Mesenchymal stem cell (in vitro differentiated cells and primary cell): ENCODE measurements at regions not wholly inside any gene's neighbourhood (a gene's known extent, or its start where the extent isn't known, plus 50 kb on each side); places are given as distances from the start of the nearest gene placed in this dataset.

ENCODE experiments used
- DNase-seq: peaks from one replicate; pipeline ENCODE4 v3.0.0-alpha.2; 2013
- H2AFZ ChIP-seq: one replicate; pipeline ENCODE4 v1.6.1; 2013; ENCODE audit warnings: low read depth, mild to moderate bottlenecking, control low read depth, inconsistent platforms, low read length, moderate library complexity
- H2AK5ac ChIP-seq: 2 replicates; pipeline ENCODE4 v1.6.1; 2013; ENCODE audit warnings: low read length, moderate library complexity, mild to moderate bottlenecking, inconsistent platforms; ENCODE audit not compliant: severe bottlenecking
- H2BK120ac ChIP-seq: one replicate; pipeline ENCODE4 v1.6.1; 2013; ENCODE audit warnings: low read depth, mild to moderate bottlenecking, inconsistent platforms, low read length, moderate library complexity
- H2BK12ac ChIP-seq, 2 experiments: one replicate each; pipeline ENCODE4 v1.6.1; 2013; ENCODE audit warnings: inconsistent platforms in 2 of 2, low read length in 2 of 2, mild to moderate bottlenecking in 2 of 2, moderate library complexity in 2 of 2, control low read depth in 1 of 2
- H2BK15ac ChIP-seq: one replicate; pipeline ENCODE4 v1.6.1; 2013; ENCODE audit warnings: mild to moderate bottlenecking, low read depth, inconsistent platforms; ENCODE audit not compliant: poor library complexity, severe bottlenecking
- H2BK5ac ChIP-seq: 2 replicates; pipeline ENCODE4 v1.6.1; 2013; ENCODE audit warnings: low read depth, mild to moderate bottlenecking, low read length, control low read depth, inconsistent platforms; ENCODE audit not compliant: poor library complexity, severe bottlenecking
- H3K14ac ChIP-seq, 2 experiments: one replicate each; pipeline ENCODE4 v1.6.1; 2013; ENCODE audit warnings: inconsistent platforms in 2 of 2, low read length in 2 of 2, control low read depth in 1 of 2, mild to moderate bottlenecking in 1 of 2, moderate library complexity in 1 of 2
- H3K18ac ChIP-seq, 2 experiments: one replicate each; pipeline ENCODE4 v1.6.1; 2013; ENCODE audit warnings: inconsistent platforms in 2 of 2, low read length in 2 of 2, control low read depth in 1 of 2, low read depth in 1 of 2, mild to moderate bottlenecking in 1 of 2
- H3K23ac ChIP-seq, 2 experiments: one replicate each; pipeline ENCODE4 v1.6.1; 2013; ENCODE audit warnings: inconsistent platforms in 2 of 2, low read length in 2 of 2, mild to moderate bottlenecking in 2 of 2, moderate library complexity in 2 of 2, control low read depth in 1 of 2
- H3K27ac ChIP-seq: 2 replicates; pipeline ENCODE4 v1.5.1; 2013; ENCODE audit warnings: mild to moderate bottlenecking, moderate library complexity, low read length, control low read depth, inconsistent platforms; ENCODE audit not compliant: poor library complexity, severe bottlenecking
- H3K27me3 ChIP-seq, 2 experiments: 2 replicates each; pipeline versions ENCODE4 v1.6.1 to v1.7.0; 2013; ENCODE audit warnings: low read length in 2 of 2, mild to moderate bottlenecking in 2 of 2, moderate library complexity in 2 of 2, control low read depth in 1 of 2, inconsistent platforms in 1 of 2; ENCODE audit not compliant: control insufficient read depth in 1 of 2, insufficient read depth in 1 of 2
- H3K36me3 ChIP-seq, 2 experiments: 2 replicates each; pipeline versions ENCODE4 v1.6.1 to v1.7.0; 2013; ENCODE audit warnings: low read length in 2 of 2, control low read depth in 1 of 2, inconsistent platforms in 1 of 2, low read depth in 1 of 2, mild to moderate bottlenecking in 1 of 2; ENCODE audit not compliant: insufficient read depth in 2 of 2, control insufficient read depth in 1 of 2
- H3K4ac ChIP-seq, 2 experiments: one replicate each; pipeline ENCODE4 v1.6.1; 2013; ENCODE audit warnings: inconsistent platforms in 2 of 2, low read length in 2 of 2, mild to moderate bottlenecking in 2 of 2, moderate library complexity in 2 of 2, control low read depth in 1 of 2, low read depth in 1 of 2
- H3K4me1 ChIP-seq: 2 replicates; pipeline ENCODE4 v1.6.1; 2013; ENCODE audit warnings: low read depth, low read length, control low read depth; ENCODE audit not compliant: control insufficient read depth, insufficient read depth
- H3K4me2 ChIP-seq: 2 replicates; pipeline ENCODE4 v1.6.1; 2013; ENCODE audit warnings: low read length, mild to moderate bottlenecking, inconsistent platforms; ENCODE audit not compliant: poor library complexity, severe bottlenecking
- H3K4me3 ChIP-seq, 2 experiments: 2 replicates each; pipeline versions ENCODE4 v1.5.1 to v1.7.0; 2013; ENCODE audit warnings: low read length in 2 of 2, mild to moderate bottlenecking in 2 of 2, control low read depth in 1 of 2, low read depth in 1 of 2; ENCODE audit not compliant: insufficient read depth in 1 of 2
- H3K79me1 ChIP-seq: replicated peaks from 2 replicates; pipeline ENCODE4 v1.6.1; 2013; ENCODE audit warnings: mild to moderate bottlenecking, control low read depth, low read length, inconsistent platforms; ENCODE audit not compliant: poor library complexity, severe bottlenecking
- H3K9ac ChIP-seq: 2 replicates; pipeline ENCODE4 v1.7.0; 2013; ENCODE audit warnings: mild to moderate bottlenecking, low read length, moderate library complexity
- H3K9me3 ChIP-seq: 2 replicates; pipeline ENCODE4 v1.7.0; 2013; ENCODE audit warnings: mild to moderate bottlenecking, low read length; ENCODE audit not compliant: control insufficient read depth
- H4K8ac ChIP-seq: one replicate; pipeline ENCODE4 v1.6.1; 2013; ENCODE audit warnings: inconsistent platforms, mild to moderate bottlenecking, low read length, moderate library complexity
- H4K91ac ChIP-seq: one replicate; pipeline ENCODE4 v1.6.1; 2013; ENCODE audit warnings: mild to moderate bottlenecking, low read length, inconsistent platforms
- WGBS: methylation state at CpG from one replicate; pipeline ENCODE4 v1.1.7; 2013; ENCODE audit warnings: mixed read lengths; 5-methylcytosine and 5-hydroxymethylcytosine counted together

DNA sequence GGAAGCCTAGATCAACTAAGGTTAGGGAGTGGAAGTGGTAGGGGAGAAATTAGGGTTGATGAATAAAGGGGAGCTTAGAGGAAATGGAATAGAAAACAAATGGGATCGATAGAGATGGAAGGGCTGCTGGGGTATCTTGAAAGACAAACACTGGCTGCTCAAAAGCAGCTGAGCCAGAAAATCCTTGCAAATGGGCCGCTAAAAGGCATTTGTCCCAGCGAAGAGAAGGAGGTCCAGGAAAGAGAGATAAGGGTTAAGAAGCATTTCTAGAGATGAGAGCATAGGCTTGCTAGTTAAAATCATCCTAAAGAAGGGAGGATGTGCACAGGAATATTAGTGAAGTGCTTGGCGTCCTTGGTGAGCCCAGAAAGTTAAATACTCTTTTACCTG, 258.0 kb upstream of the CBLB start:
- H3K9me3 ChIP-seq: no peaks in the 10 kb centered on the region
- no peak overlapping the region for H2BK120ac ChIP-seq
- no peaks in the 10 kb centered on the region for H3K79me1 ChIP-seq
- H2AFZ ChIP-seq: no peak overlapping the region
- peak overlapping the region; percentile 70 for H3K9ac ChIP-seq
- H2BK5ac ChIP-seq: no peak overlapping the region
- H3K4me3 ChIP-seq: no peak overlapping the region
- no peak overlapping the region for H3K23ac ChIP-seq
- H3K18ac ChIP-seq: no peak overlapping the region
- H3K27me3 ChIP-seq: no peaks in the 10 kb centered on the region
- H4K8ac ChIP-seq: no peak overlapping the region
- no peak overlapping the region for H3K4me2 ChIP-seq
- DNase-seq: no peak
- H3K27ac ChIP-seq: no peak overlapping the region
- no peaks in the 10 kb centered on the region for H3K4me1 ChIP-seq
- no peak overlapping the region for H4K91ac ChIP-seq
- H3K14ac ChIP-seq: no peak overlapping the region
- H2BK15ac ChIP-seq: no peak overlapping the region
- no peak overlapping the region for H2BK12ac ChIP-seq
- 48% methylated on average over 3 of the region's 4 CpGs for WGBS
- no peak overlapping the region for H2AK5ac ChIP-seq
- no peak overlapping the region for H3K4ac ChIP-seq
- no peaks in the 10 kb centered on the region for H3K36me3 ChIP-seq

DNA sequence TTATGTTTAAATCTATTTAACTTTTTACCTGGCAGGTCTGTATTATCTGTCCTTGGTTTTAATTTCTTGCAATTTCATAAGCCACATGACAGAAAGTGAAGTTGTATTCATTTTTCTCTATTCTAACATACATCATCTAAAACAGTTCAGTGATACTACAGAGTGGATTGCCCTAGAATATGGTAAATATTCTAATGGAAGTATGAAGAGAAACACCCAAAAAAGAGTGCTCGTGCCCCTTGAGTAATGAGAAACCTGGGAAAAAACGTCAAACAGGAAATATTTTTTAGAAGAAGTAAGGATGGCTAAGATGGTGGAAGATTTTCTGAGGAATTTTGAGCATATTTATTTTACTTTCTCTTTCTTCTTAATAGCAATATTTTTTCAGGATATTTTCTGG, 261.1 kb upstream of the CBLB start:
- no peak for DNase-seq
- no peak overlapping the region for H2BK120ac ChIP-seq
- H3K14ac ChIP-seq: no peak overlapping the region
- H4K8ac ChIP-seq: no peak overlapping the region
- no peak overlapping the region for H3K4ac ChIP-seq
- no peaks in the 10 kb centered on the region for H3K27me3 ChIP-seq
- H3K18ac ChIP-seq: no peak overlapping the region
- H3K27ac ChIP-seq: no peak overlapping the region
- H3K23ac ChIP-seq: no peak overlapping the region
- no peak overlapping the region for H2BK12ac ChIP-seq
- no peak overlapping the region for H2AK5ac ChIP-seq
- no peak overlapping the region for H2BK5ac ChIP-seq
- peak overlapping the region; percentile 56 for H3K9ac ChIP-seq
- H3K4me3 ChIP-seq: peak overlapping the region in 1 of 2 experiments; percentile 8
- no peak overlapping the region for H2AFZ ChIP-seq
- H3K79me1 ChIP-seq: no peaks in the 10 kb centered on the region
- no peaks in the 10 kb centered on the region for H3K9me3 ChIP-seq
- no peak overlapping the region for H2BK15ac ChIP-seq
- H3K4me1 ChIP-seq: no peaks in the 10 kb centered on the region
- no peaks in the 10 kb centered on the region for H3K36me3 ChIP-seq
- H4K91ac ChIP-seq: no peak overlapping the region
- H3K4me2 ChIP-seq: no peak overlapping the region
- 68% methylated on average over 2 of the region's 2 CpGs for WGBS

DNA sequence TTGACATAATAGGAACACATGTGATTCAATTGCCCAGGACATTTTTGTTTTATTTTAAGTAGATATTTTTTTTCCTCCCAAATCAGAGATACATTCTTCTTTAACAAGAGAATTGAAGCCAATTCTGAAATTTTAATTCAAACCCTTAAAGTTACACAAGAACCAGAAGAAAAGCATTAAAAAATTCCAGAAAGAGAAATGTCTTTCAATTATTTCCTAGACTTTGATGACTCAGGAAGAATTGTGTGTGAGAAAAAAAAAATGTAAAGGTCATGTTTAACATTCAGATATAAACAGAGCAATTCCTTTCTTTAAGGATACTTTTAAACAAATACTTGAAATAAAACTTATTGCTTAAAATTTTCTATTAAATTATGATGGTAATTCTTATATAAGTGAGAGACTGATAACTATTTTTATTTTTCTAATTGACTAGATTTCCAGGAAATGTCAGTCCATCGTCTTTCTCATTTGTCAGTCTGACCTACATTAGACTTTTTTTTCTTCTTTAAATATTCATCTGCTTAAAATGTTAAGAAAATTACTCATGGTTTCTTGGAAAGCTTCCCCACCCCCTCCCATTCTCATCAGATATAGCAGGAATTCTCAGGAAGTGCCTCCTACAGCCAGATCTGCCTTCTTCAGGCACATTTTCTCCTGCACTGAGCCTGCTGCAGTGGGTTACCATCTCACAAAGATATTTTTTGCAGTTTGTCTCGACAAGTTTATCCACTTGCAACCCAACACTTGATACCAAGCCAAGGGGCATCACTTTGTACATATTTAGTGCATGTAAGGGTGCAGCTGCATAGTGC, 261.8 kb upstream of the CBLB start:
- H3K27me3 ChIP-seq: no peaks in the 10 kb centered on the region
- H3K4me1 ChIP-seq: no peaks in the 10 kb centered on the region
- H2BK5ac ChIP-seq: no peak overlapping the region

DNA sequence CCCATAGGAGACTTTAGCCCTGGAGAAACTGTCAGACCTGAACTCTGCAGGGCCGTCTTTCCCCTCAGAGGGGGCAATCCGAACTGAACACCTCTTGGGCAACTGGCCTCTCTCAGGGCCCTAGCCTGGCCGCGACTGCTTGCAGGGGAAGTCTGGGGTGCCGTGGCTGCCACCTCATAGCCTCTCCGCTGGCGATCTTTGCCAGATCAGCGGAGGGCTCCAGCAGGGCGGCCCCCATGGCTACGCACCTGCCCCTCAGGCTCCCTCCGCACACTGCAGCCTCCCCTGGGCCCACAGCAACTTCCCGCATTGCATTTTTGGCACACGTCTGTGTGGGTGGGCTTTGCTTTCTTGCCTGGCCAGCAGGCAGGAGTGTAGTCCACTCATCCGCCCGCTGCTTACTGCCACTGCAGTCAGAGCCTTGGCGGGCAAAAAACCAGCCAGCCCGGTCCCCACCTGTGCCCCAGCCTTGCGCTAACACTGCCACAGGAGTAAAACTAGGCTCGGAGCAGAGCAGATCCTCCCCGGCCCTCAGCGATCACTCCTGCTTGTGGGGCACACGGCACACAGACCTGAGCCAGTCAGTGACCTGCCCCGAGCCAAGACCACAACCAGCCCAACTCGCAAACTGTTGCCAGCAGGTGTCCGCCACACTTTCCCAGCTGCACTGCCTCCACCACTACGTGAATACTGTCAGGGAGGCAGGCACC, 266.8 kb upstream of the CBLB start:
- Histone ChIP-seq H2BK12ac (peak overlapping the region; percentile 21 to 54), H3K18ac (peak overlapping the region in 1 of 2 experiments; percentile 48), H3K4me1 (no peaks in the 10 kb centered on the region), H4K8ac (no peak overlapping the region), H2AK5ac (no peak overlapping the region), H3K14ac (peak overlapping the region in 1 of 2 experiments; percentile 91), H3K27me3 (no peaks in the 10 kb centered on the region), H2BK5ac (no peak overlapping the region), H3K79me1 (no peaks in the 10 kb centered on the region), H4K91ac (peak overlapping the region; percentile 34), H3K4me3 (peak overlapping the region in 1 of 2 experiments; percentile 24), H3K23ac (no peak overlapping the region), H3K27ac (no peak overlapping the region), H2BK15ac (no peak overlapping the region), H2BK120ac (no peak overlapping the region), H3K9ac (no peak overlapping the region), H3K4ac (no peak overlapping the region), H2AFZ (no peak overlapping the region), H3K36me3 (no peaks in the 10 kb centered on the region), H3K4me2 (no peak overlapping the region), H3K9me3 (no peaks in the 10 kb centered on the region)
- 95% methylated on average over 26 of the region's 26 CpGs for WGBS
- DNase-seq: no peak

More for the DNA sequence above, 261.8 kb upstream of the CBLB start:
- WGBS: no CpG with 5 or more reads among the region's 2 CpGs
- Histone ChIP-seq H3K4me3 (peak overlapping the region in 1 of 2 experiments; percentile 22), H3K79me1 (no peaks in the 10 kb centered on the region), H2BK12ac (peak overlapping the region in 1 of 2 experiments; percentile 13), H3K36me3 (no peaks in the 10 kb centered on the region), H3K4ac (no peak overlapping the region), H2AK5ac (no peak overlapping the region), H4K91ac (no peak overlapping the region), H4K8ac (peak overlapping the region; percentile 67), H3K27ac (peak overlapping the region; percentile 79), H3K9ac (peak overlapping the region; percentile 56), H3K4me2 (peak overlapping the region; percentile 52), H2AFZ (no peak overlapping the region), H3K14ac (no peak overlapping the region), H2BK120ac (no peak overlapping the region), H3K9me3 (no peaks in the 10 kb centered on the region), H3K18ac (peak overlapping the region in 1 of 2 experiments; percentile 23), H2BK15ac (no peak overlapping the region), H3K23ac (no peak overlapping the region)
- DNase-seq: peak; percentile 87
